ENCODE measurements at regions not wholly inside any gene's neighbourhood (a gene's known extent, or its start where the extent isn't known, plus 50 kb on each side); places are given as distances from the start of the nearest gene placed in this dataset.

GRCh38 chr7:145394126-145394525 is 558.3 kb upstream of the TPK1 start:
- Histone ChIP-seq H3K4me1 (ENCODE audit: insufficient read depth) (no peaks in the 10 kb centered on the region), H3K27ac (no peak overlapping the region), H2AFZ (no peak overlapping the region), H3K9me2 (replicated peaks; ENCODE audit: insufficient read depth) (no peaks in the 10 kb centered on the region), H3K36me3 (replicated peaks; ENCODE audit: insufficient read depth, low read depth) (no peaks in the 10 kb centered on the region), H4K20me1 (ENCODE audit: insufficient read depth, poor library complexity, severe bottlenecking) (no peaks in the 10 kb centered on the region), H3K79me2 (no peaks in the 10 kb centered on the region), H3K9me3 (ENCODE audit: low read depth) (no peaks in the 10 kb centered on the region), H3K4me2 (no peak overlapping the region), H3K27me3 (no peaks in the 10 kb centered on the region), H3K4me3 (no peak overlapping the region)
- 29% methylated on average over 2 of the region's 2 CpGs for WGBS (ENCODE audit: low lambda C conversion rate, missing lambda C conversion rate)
- no peak for TF ChIP-seq EZH2 (IDR thresholded peaks at IDR 0.05; ENCODE audit: borderline replicate concordance)
- TF ChIP-seq CTCF (IDR thresholded peaks at IDR 0.05; ENCODE audit: poor library complexity), result no peak
- TF ChIP-seq EZH2phosphoT487 (IDR thresholded peaks at IDR 0.05; ENCODE audit: low read depth, severe bottlenecking, unreplicated experiment), result no peak
- no peak for DNase-seq (ENCODE audit: low spot score)

- Histone ChIP-seq H2AFZ (no peak overlapping the region), H3K27ac (no peak overlapping the region), H3K79me2 (no peaks in the 10 kb centered on the region), H3K4me1 (ENCODE audit: insufficient read depth) (no peaks in the 10 kb centered on the region), H3K27me3 (no peaks in the 10 kb centered on the region), H3K9me3 (ENCODE audit: low read depth) (no peaks in the 10 kb centered on the region), H3K4me2 (no peak overlapping the region), H3K36me3 (replicated peaks; ENCODE audit: insufficient read depth, low read depth) (no peaks in the 10 kb centered on the region), H3K9me2 (replicated peaks; ENCODE audit: insufficient read depth) (no peaks in the 10 kb centered on the region), H4K20me1 (ENCODE audit: insufficient read depth, poor library complexity, severe bottlenecking) (no peaks in the 10 kb centered on the region), H3K4me3 (no peak overlapping the region)
- TF ChIP-seq CTCF (IDR thresholded peaks at IDR 0.05; ENCODE audit: poor library complexity), result no peak
- no peak for TF ChIP-seq EZH2phosphoT487 (IDR thresholded peaks at IDR 0.05; ENCODE audit: low read depth, severe bottlenecking, unreplicated experiment)
- no peak for TF ChIP-seq EZH2 (IDR thresholded peaks at IDR 0.05; ENCODE audit: borderline replicate concordance)
- 74% methylated on average over 1 of the region's 1 CpG for WGBS (ENCODE audit: low lambda C conversion rate, missing lambda C conversion rate)
- DNase-seq (ENCODE audit: low spot score), result no peak
Measured at GRCh38 chr7:145382762-145383161, 546.9 kb upstream of the TPK1 start.

GRCh38 chr7:145378197-145378596 is 542.3 kb upstream of the TPK1 start:
- Histone ChIP-seq H3K4me3 (no peak overlapping the region), H4K20me1 (ENCODE audit: insufficient read depth, poor library complexity, severe bottlenecking) (no peaks in the 10 kb centered on the region), H3K4me2 (no peak overlapping the region), H3K36me3 (replicated peaks; ENCODE audit: insufficient read depth, low read depth) (no peaks in the 10 kb centered on the region), H3K79me2 (no peaks in the 10 kb centered on the region), H3K27me3 (no peaks in the 10 kb centered on the region), H3K9me3 (ENCODE audit: low read depth) (no peaks in the 10 kb centered on the region), H3K9me2 (replicated peaks; ENCODE audit: insufficient read depth) (no peaks in the 10 kb centered on the region), H2AFZ (no peak overlapping the region), H3K4me1 (ENCODE audit: insufficient read depth) (no peaks in the 10 kb centered on the region), H3K27ac (no peak overlapping the region)
- WGBS (ENCODE audit: low lambda C conversion rate, missing lambda C conversion rate), result 66% methylated on average over 2 of the region's 2 CpGs
- no peak for TF ChIP-seq CTCF (IDR thresholded peaks at IDR 0.05; ENCODE audit: poor library complexity)
- no peak for TF ChIP-seq EZH2 (IDR thresholded peaks at IDR 0.05; ENCODE audit: borderline replicate concordance)
- no peak for TF ChIP-seq EZH2phosphoT487 (IDR thresholded peaks at IDR 0.05; ENCODE audit: low read depth, severe bottlenecking, unreplicated experiment)
- DNase-seq (ENCODE audit: low spot score), result no peak
